NB4 (cell line): ENCODE measurements at regions not wholly inside any gene's neighbourhood (a gene's known extent, or its start where the extent isn't known, plus 50 kb on each side); places are given as distances from the start of the nearest gene placed in this dataset.

Experiments
- CTCF ChIP-seq: IDR thresholded peaks from one replicate; pipeline ENCODE4 v1.5.1; 2012; ENCODE audit warnings: low read depth, low read length
- MAX ChIP-seq: IDR thresholded peaks from 2 replicates; pipeline ENCODE4 v1.6.1; 2011; ENCODE audit warnings: low read depth, low read length
- MYC ChIP-seq: IDR thresholded peaks from 2 replicates; pipeline ENCODE4 v1.6.1; 2011; ENCODE audit warnings: low read depth, low read length
- POLR2A ChIP-seq: IDR thresholded peaks from 2 replicates; pipeline ENCODE4 v1.6.1; 2011; ENCODE audit warnings: mild to moderate bottlenecking; ENCODE audit not compliant: insufficient read length; ENCODE audit errors: extremely low read depth

- TF ChIP-seq CTCF = no peak
- no peak for TF ChIP-seq POLR2A
- TF ChIP-seq MAX = no peak
- no peak for TF ChIP-seq MYC
These were observed 69.0 kb downstream of the PYDC2 start for GRCh38 chr3:191529992-191530391.
